Suprapubic skin (tissue), 4 donors: ENCODE measurements at regions not wholly inside any gene's neighbourhood (a gene's known extent, or its start where the extent isn't known, plus 50 kb on each side); places are given as distances from the start of the nearest gene placed in this dataset.
A peak's percentile ranks its signal among the peaks of the same experiment; 100 is the strongest.

Experiments used
- DNase-seq, 2 donors: peaks; one replicate each; pipeline ENCODE4 v3.0.0-alpha.2; 2019; ENCODE audit warnings: low spot score in 2 of 2
- H3K27ac ChIP-seq: fragments of 200-600 bp; sonication (generic); one replicate; pipeline ENCODE4 v1.5.1; 2019
- H3K27me3 ChIP-seq: fragments of 200-600 bp; sonication (generic); one replicate; pipeline ENCODE4 v1.5.1; 2019
- H3K36me3 ChIP-seq: fragments of 200-600 bp; sonication (generic); one replicate; pipeline ENCODE4 v1.5.1; 2019
- H3K4me1 ChIP-seq: fragments of 200-600 bp; sonication (generic); one replicate; pipeline ENCODE4 v1.5.1; 2019
- H3K4me3 ChIP-seq: fragments of 200-600 bp; sonication (generic); one replicate; pipeline ENCODE4 v1.5.1; 2019; ENCODE audit warnings: mild to moderate bottlenecking
- H3K9me3 ChIP-seq: fragments of 200-600 bp; sonication (generic); one replicate; pipeline ENCODE4 v1.5.1; 2019
- EP300 ChIP-seq: sonication (generic); formaldehyde crosslinking; IDR thresholded peaks from one replicate; pipeline ENCODE4 v1.6.1; 2017; ENCODE audit warnings: antibody characterized with exemption
- POLR2A ChIP-seq, 2 donors: fragments of 450-650 bp; IDR thresholded peaks; one replicate each; pipeline ENCODE4 v1.6.1; 2017; ENCODE audit warnings: antibody characterized with exemption in 2 of 2, mild to moderate bottlenecking in 2 of 2, moderate library complexity in 2 of 2
- POLR2AphosphoS5 ChIP-seq, 3 donors: sonication (generic); formaldehyde crosslinking; IDR thresholded peaks; one replicate each; pipeline ENCODE4 v1.6.1; 2017; ENCODE audit warnings: antibody characterized with exemption in 3 of 3
- WGBS: methylation state at CpG from one replicate; pipeline ENCODE4 v1.1.5; 2018; 5-methylcytosine and 5-hydroxymethylcytosine counted together
- TF ChIP-seq, protein P1 (sequence below), 2 donors: fragments of 200-600 bp in 1 of 2; fragments of 450-650 bp in 1 of 2; sonication (generic) in 1 of 2; IDR thresholded peaks; one replicate each; pipeline ENCODE4 v1.5.1; 2016 to 2019; ENCODE audit warnings: antibody characterized with exemption in 2 of 2, mild to moderate bottlenecking in 1 of 2, moderate library complexity in 1 of 2

DNA sequence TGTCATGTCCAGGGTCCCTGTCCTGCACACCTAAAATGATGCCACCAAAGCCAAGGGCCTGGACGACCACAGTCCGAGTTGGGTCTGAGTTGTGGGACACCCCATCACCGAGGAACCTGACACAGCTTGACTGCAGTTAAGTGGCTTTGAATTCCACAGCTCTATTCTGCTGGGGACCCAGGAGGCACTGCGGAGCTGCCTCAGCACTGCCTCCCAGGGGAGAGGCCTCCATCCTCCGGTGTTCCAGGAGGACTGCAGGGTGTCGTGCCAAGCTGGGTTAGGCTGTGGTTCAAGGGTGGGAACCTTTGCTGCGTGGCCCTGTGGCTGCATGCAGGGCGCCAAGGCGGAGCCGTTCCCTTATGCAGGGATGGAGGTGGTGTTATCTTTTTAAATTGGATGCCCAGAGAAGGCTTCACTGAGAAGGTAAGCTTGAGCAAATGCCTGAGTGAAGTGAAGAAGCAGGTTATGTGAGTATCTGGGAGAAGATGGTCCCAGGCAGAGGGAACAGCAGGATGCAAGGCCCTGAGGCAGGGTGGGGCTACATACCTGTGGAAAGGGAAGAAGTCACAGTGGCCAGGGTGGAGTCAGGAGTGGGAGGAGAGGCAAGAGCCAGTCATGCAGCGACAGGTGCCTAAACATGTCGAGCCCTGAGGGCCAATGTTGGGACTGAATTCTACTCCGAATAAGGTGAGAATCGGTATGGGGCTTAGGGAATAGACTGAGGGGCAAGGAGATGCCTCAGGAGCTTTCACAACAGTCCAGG, 144.8 kb downstream of the TPRA1 start:
- H3K4me3 ChIP-seq = no peak overlapping the region
- H3K4me1 ChIP-seq = peaks cover 7% of the 10 kb centered on the region
- H3K27ac ChIP-seq = no peak overlapping the region
- no peaks in the 10 kb centered on the region for H3K36me3 ChIP-seq
- H3K9me3 ChIP-seq = no peaks in the 10 kb centered on the region
- TF ChIP-seq POLR2A (IDR thresholded peaks at IDR 0.05) (no peak), POLR2AphosphoS5 (IDR thresholded peaks at IDR 0.05) (no peak)
- TF ChIP-seq, protein P1, sequence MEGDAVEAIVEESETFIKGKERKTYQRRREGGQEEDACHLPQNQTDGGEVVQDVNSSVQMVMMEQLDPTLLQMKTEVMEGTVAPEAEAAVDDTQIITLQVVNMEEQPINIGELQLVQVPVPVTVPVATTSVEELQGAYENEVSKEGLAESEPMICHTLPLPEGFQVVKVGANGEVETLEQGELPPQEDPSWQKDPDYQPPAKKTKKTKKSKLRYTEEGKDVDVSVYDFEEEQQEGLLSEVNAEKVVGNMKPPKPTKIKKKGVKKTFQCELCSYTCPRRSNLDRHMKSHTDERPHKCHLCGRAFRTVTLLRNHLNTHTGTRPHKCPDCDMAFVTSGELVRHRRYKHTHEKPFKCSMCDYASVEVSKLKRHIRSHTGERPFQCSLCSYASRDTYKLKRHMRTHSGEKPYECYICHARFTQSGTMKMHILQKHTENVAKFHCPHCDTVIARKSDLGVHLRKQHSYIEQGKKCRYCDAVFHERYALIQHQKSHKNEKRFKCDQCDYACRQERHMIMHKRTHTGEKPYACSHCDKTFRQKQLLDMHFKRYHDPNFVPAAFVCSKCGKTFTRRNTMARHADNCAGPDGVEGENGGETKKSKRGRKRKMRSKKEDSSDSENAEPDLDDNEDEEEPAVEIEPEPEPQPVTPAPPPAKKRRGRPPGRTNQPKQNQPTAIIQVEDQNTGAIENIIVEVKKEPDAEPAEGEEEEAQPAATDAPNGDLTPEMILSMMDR (IDR thresholded peaks at IDR 0.05) = no peak
- WGBS = 50% methylated on average over 13 of the region's 14 CpGs
- peak in 1 of 2 donors; percentile 74 for DNase-seq
- H3K27me3 ChIP-seq = peaks cover 11% of the 10 kb centered on the region

DNA sequence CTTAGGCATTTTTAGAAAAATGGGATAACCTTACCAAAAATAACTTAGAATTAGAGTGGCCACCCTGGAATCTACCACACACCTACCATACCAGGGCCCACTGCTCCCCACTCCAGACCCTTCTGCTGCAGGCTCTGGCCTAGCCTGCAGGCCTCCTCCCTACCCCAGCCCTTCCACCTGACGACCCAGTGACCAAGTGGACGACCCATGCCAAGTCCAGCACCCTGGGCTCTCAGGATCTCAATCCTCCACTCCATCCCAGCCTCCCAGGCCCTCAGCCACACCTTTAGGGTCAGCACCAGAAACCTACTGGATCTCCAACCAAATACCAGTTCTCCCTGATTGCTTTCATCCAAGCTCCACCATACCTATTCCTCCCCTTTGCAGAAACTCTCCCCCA, 145.8 kb downstream of the TPRA1 start:
- WGBS = 100% methylated on average over 2 of the region's 2 CpGs
- H3K36me3 ChIP-seq = no peaks in the 10 kb centered on the region
- H3K27ac ChIP-seq = no peak overlapping the region
- H3K27me3 ChIP-seq = peaks cover 4% of the 10 kb centered on the region
- H3K4me3 ChIP-seq = no peak overlapping the region
- TF ChIP-seq POLR2A (IDR thresholded peaks at IDR 0.05) = no peak
- no peak for TF ChIP-seq POLR2AphosphoS5 (IDR thresholded peaks at IDR 0.05)
- no peak for TF ChIP-seq EP300
- TF ChIP-seq, protein P1 (IDR thresholded peaks at IDR 0.05) = no peak
- H3K9me3 ChIP-seq = no peaks in the 10 kb centered on the region
- peak in 1 of 2 donors; percentile 55 for DNase-seq
- H3K4me1 ChIP-seq = peaks cover 7% of the 10 kb centered on the region

DNA sequence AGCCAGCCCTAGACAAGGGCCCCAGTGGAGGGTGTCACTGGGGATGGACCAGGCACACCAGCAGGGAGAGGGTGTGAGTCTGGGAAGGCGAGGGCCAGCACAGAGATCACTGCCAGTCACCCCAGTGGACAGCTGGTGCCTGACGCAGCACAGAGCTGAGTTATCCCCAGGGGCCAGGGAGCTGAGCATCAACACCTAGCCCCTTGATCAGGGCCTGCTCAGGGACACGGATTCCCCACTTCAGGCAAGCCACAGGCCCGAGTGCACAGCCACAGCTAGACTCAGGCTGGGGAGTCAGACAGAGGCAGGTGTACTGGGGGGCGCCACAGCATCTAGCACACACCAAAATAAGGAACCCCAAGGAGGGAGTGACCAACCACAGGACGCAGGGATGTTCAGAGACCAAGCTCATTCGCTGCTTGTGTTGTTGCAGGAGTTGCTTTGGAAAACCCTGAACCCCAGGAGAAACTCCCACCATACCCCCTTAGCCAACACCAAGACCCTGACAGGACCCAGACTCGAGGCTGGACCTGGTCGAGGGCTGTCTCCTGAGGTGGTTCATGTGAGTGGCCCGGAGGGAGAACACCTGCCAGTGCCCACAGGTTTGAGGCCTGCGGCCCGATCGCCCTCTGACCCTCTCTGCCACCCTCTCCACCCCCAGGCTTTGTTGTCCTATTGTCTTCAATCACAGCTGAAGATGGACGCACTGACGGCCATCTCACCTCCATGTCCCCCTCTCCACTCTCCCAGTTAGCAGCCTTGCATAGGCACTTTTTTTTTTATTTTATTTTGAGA, 146.8 kb downstream of the TPRA1 start:
- Histone ChIP-seq H3K9me3 (no peaks in the 10 kb centered on the region), H3K36me3 (no peaks in the 10 kb centered on the region), H3K27me3 (peaks cover 4% of the 10 kb centered on the region), H3K4me1 (peaks cover 7% of the 10 kb centered on the region), H3K27ac (no peak overlapping the region), H3K4me3 (no peak overlapping the region)
- DNase-seq = peak in 1 of 2 donors; percentile 69
- TF ChIP-seq POLR2A (IDR thresholded peaks at IDR 0.05) = no peak
- no peak for TF ChIP-seq EP300
- TF ChIP-seq, protein P1 (IDR thresholded peaks at IDR 0.05) = no peak
- no peak for TF ChIP-seq POLR2AphosphoS5 (IDR thresholded peaks at IDR 0.05)
- 92% methylated on average over 11 of the region's 15 CpGs for WGBS

DNA sequence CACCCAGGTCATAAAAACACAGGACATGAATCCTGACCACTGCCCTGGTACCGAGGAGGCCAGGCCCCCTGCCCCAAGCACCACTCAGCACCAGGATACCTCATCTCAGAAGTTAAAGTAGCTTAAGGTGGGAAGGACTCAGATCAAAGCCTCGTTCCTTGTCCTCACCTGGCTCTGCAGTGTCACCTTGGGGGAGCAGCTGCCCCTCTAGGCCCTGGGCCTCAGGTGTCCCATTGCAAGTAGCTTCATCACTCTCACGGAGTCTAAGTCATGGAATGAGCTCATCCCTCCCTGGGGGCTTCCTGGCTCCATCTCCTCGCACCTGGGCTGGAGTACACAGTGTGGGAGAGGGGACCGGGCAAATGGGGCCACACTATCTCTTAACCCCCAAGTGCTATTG, 148.0 kb downstream of the TPRA1 start:
- 84% methylated on average over 5 of the region's 5 CpGs for WGBS
- H3K36me3 ChIP-seq = no peaks in the 10 kb centered on the region
- H3K27ac ChIP-seq = no peak overlapping the region
- no peak overlapping the region for H3K4me3 ChIP-seq
- peak in 1 of 2 donors; percentile 45 for DNase-seq
- no peaks in the 10 kb centered on the region for H3K9me3 ChIP-seq
- H3K4me1 ChIP-seq = peaks cover 4% of the 10 kb centered on the region
- peaks cover 4% of the 10 kb centered on the region for H3K27me3 ChIP-seq
- TF ChIP-seq, protein P1 (IDR thresholded peaks at IDR 0.05) = no peak
- TF ChIP-seq POLR2AphosphoS5 (IDR thresholded peaks at IDR 0.05) (no peak), POLR2A (IDR thresholded peaks at IDR 0.05) (no peak), EP300 (no peak)

- Histone ChIP-seq H3K27me3 (peaks cover 4% of the 10 kb centered on the region), H3K4me3 (no peak overlapping the region), H3K9me3 (no peaks in the 10 kb centered on the region), H3K27ac (no peak overlapping the region), H3K36me3 (no peaks in the 10 kb centered on the region), H3K4me1 (peaks cover 4% of the 10 kb centered on the region)
- DNase-seq = peak in 1 of 2 donors; percentile 43
- WGBS = 75% methylated on average over 9 of the region's 9 CpGs
- TF ChIP-seq EP300 = no peak
- TF ChIP-seq, protein P1 (IDR thresholded peaks at IDR 0.05) = no peak
- TF ChIP-seq POLR2A (IDR thresholded peaks at IDR 0.05) = no peak
- no peak for TF ChIP-seq POLR2AphosphoS5 (IDR thresholded peaks at IDR 0.05)
Measured at GRCh38 chr3:127441764-127442163, 148.8 kb downstream of the TPRA1 start.
